ENCODE measurements at regions not wholly inside any gene's neighbourhood (a gene's known extent, or its start where the extent isn't known, plus 50 kb on each side); places are given as distances from the start of the nearest gene placed in this dataset.

DNA sequence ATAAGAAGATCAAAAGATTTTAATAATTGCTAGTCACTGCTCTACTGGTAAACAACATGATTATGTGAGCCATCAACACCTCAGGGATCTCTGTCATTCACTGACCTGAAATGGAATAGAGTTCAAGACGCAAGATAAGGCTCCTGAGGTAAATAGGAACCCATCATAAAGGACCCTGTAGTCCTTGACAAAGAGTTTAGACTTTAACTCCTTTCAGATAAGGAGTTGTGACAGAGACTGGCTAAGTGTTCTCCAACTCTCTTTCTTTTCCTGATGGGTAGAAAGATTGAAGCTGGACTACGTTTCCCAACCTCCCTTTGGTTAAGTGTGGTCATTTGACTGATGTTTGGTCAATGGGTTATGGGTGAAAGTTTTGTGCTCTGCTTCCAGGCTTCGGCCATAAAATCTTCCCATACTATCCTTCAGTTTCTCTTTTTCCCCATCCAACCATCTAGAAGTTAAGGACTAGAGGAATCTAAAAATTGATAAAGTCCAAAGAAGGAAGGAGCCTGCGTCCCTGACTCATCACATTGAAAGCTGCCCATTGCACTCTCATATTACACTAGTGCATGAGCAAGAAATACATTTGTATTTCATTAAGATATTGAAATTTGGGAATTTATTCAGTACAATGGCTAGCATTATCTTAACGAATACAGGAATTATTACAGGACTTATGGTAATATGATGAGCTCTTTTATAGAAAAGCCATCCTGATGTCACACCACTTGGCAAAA is 293.7 kb upstream of the ACVR2A start:
- Histone ChIP-seq H3K27ac (no peak overlapping the region), H3K36me3 (replicated peaks in 1 of 2) (no peaks in the 10 kb centered on the region), H3K9me3 (replicated peaks in 1 of 3) (no peaks in the 10 kb centered on the region), H3K4me3 (no peak overlapping the region), H3K4me1 (replicated peaks in 1 of 2) (no peaks in the 10 kb centered on the region), H3K27me3 (no peaks in the 10 kb centered on the region)
- DNase-seq: no peak
- 71 to 79% (median 74%) methylated on average over 5 of the region's 5 CpGs for WGBS, 4 donors
- intact Hi-C loops (cut with DNase I): no loop called here
- TF ChIP-seq, protein P1, sequence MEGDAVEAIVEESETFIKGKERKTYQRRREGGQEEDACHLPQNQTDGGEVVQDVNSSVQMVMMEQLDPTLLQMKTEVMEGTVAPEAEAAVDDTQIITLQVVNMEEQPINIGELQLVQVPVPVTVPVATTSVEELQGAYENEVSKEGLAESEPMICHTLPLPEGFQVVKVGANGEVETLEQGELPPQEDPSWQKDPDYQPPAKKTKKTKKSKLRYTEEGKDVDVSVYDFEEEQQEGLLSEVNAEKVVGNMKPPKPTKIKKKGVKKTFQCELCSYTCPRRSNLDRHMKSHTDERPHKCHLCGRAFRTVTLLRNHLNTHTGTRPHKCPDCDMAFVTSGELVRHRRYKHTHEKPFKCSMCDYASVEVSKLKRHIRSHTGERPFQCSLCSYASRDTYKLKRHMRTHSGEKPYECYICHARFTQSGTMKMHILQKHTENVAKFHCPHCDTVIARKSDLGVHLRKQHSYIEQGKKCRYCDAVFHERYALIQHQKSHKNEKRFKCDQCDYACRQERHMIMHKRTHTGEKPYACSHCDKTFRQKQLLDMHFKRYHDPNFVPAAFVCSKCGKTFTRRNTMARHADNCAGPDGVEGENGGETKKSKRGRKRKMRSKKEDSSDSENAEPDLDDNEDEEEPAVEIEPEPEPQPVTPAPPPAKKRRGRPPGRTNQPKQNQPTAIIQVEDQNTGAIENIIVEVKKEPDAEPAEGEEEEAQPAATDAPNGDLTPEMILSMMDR (IDR thresholded peaks at IDR 0.05): no peak
- TF ChIP-seq POLR2A (IDR thresholded peaks at IDR 0.05): no peak

DNA sequence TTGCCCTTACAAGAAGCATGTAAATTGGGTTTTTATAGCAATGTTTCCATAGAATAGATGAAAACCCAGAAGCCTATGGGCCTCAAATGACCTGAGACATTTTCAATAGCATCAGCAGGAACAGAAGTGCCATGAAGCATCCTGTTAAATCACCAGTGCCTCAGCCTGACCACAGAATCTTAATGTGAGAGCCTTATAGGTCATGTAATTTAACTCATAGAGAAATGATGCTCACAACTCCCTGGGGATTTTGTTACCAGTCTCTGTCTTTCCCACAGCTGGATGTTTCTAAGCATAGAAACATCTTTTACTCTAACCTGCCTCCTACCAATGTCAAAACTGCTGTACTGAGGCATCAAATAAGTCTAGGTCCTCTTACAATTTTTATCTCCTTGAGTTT is 295.8 kb upstream of the ACVR2A start:
- H3K9me3 ChIP-seq (replicated peaks in 1 of 3): no peaks in the 10 kb centered on the region
- no peak for DNase-seq
- no peaks in the 10 kb centered on the region for H3K4me1 ChIP-seq (replicated peaks in 1 of 2)
- H3K4me3 ChIP-seq: no peak overlapping the region
- intact Hi-C loops (cut with DNase I): no loop called here
- H3K27ac ChIP-seq: no peak overlapping the region
- TF ChIP-seq POLR2A (IDR thresholded peaks at IDR 0.05): no peak
- TF ChIP-seq, protein P1 (IDR thresholded peaks at IDR 0.05): no peak
- H3K36me3 ChIP-seq (replicated peaks in 1 of 2): no peaks in the 10 kb centered on the region
- no peaks in the 10 kb centered on the region for H3K27me3 ChIP-seq

DNA sequence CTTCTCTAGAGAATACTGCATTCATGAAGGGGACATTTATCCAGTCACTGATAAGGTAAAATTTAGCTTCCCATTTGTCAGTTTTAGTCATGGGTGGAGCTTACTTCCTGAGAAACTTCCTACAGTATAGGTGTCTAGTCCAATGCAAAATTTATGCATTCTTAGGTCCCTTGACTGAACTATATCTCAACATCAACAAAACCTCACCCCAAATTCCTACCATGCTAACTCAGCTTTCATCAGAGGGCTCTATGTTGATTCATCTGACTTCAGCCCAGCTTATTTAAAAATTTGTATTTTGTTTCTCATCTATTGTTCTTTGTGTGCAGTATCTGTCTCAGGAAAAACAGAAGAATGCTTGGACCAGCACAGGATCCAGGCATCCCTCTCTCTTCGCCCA is 296.4 kb upstream of the ACVR2A start:
- intact Hi-C loops (cut with DNase I): no loop called here
- H3K4me3 ChIP-seq: no peak overlapping the region
- no peak for TF ChIP-seq POLR2A (IDR thresholded peaks at IDR 0.05)
- H3K27me3 ChIP-seq: no peaks in the 10 kb centered on the region
- H3K36me3 ChIP-seq (replicated peaks in 1 of 2): no peaks in the 10 kb centered on the region
- no peak for DNase-seq
- H3K4me1 ChIP-seq (replicated peaks in 1 of 2): no peaks in the 10 kb centered on the region
- 63 to 85% (median 82%) methylated on average over 1 of the region's 1 CpG for WGBS, 4 donors
- H3K27ac ChIP-seq: no peak overlapping the region
- H3K9me3 ChIP-seq (replicated peaks in 1 of 3): no peaks in the 10 kb centered on the region

DNA sequence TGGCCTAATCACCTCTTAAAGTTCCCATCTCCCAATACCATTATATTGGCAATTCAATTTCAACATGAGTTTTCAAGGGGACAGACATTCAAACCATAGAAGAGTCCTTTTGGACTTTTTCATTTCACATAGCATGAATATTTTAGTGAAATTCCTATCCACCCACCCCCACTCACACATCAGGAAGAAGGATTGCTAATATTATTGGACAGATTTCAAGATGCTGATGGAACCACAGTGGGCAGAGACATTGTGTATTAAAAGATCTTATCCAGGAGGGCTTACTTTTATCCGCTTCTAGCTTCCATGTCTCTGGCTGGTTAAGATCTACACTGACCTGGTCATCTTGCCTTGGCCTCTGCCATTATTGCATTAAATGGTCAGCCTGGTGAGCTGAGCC is 297.4 kb upstream of the ACVR2A start:
- WGBS, 4 donors: 75 to 81% (median 80%) methylated on average over 1 of the region's 1 CpG
- H3K27me3 ChIP-seq: no peaks in the 10 kb centered on the region
- H3K4me3 ChIP-seq: no peak overlapping the region
- no peak for DNase-seq
- no peaks in the 10 kb centered on the region for H3K4me1 ChIP-seq (replicated peaks in 1 of 2)
- no peaks in the 10 kb centered on the region for H3K9me3 ChIP-seq (replicated peaks in 1 of 3)
- H3K27ac ChIP-seq: no peak overlapping the region
- TF ChIP-seq POLR2A (IDR thresholded peaks at IDR 0.05): no peak
- TF ChIP-seq, protein P1 (IDR thresholded peaks at IDR 0.05): no peak
- intact Hi-C loops (cut with DNase I): no loop called here
- no peaks in the 10 kb centered on the region for H3K36me3 ChIP-seq (replicated peaks in 1 of 2)

DNA sequence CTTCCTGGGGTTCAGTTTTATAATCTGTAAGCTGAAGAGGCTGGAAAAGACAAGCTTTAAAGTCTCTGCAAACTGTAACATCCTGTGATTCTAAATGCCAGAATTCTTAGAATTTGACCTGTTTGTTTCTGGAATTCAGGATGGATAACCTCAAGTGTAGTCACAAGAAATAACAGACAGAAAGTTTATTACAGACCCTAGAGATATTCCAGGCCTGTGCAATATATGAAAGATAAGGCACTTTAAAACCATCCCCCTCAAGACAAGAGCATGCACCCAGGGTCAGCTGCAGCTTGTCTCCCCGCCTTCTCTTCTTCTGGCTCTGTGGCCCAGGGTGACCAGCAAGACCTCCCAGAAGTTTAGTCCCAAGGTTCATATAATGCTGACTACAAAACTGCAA is 298.7 kb upstream of the ACVR2A start:
- H3K27ac ChIP-seq: no peak overlapping the region
- DNase-seq: no peak
- no peaks in the 10 kb centered on the region for H3K27me3 ChIP-seq
- no peaks in the 10 kb centered on the region for H3K4me1 ChIP-seq (replicated peaks in 1 of 2)
- 56 to 72% (median 66%) methylated on average over 1 of the region's 1 CpG for WGBS, 4 donors
- no peak overlapping the region for H3K4me3 ChIP-seq
- H3K9me3 ChIP-seq (replicated peaks in 1 of 3): no peaks in the 10 kb centered on the region
- H3K36me3 ChIP-seq (replicated peaks in 1 of 2): no peaks in the 10 kb centered on the region
- no peak for TF ChIP-seq POLR2A (IDR thresholded peaks at IDR 0.05)
- TF ChIP-seq, protein P1 (IDR thresholded peaks at IDR 0.05): no peak
- intact Hi-C loops (cut with DNase I): no loop called here
